DOHH2 (cell line): ENCODE measurements at regions not wholly inside any gene's neighbourhood (a gene's known extent, or its start where the extent isn't known, plus 50 kb on each side); places are given as distances from the start of the nearest gene placed in this dataset.
"Not testable (repeated sequence)": the region's sequence is repeated elsewhere in the genome, so short reads cannot be mapped to it uniquely, and the experiment has no call there.

Source experiments
- H3F3A ChIP-seq: fragments of 200-600 bp; sonication (generic), shearing (Covaris generic); 2 replicates; pipeline ENCODE4 v1.6.0; 2016; ENCODE audit warnings: antibody characterized with exemption, mild to moderate bottlenecking; ENCODE audit not compliant: control insufficient read depth, insufficient read depth
- H3K27ac ChIP-seq: fragments of 200-600 bp; sonication (generic); 2 replicates; pipeline ENCODE4 v1.5.1; 2014; ENCODE audit warnings: low read depth, mild to moderate bottlenecking, low read length, moderate library complexity
- H3K27me3 ChIP-seq: fragments of 200-600 bp; sonication (generic); 2 replicates; pipeline ENCODE4 v1.6.1; 2014; ENCODE audit warnings: mild to moderate bottlenecking, low read length, mixed read lengths; ENCODE audit not compliant: control insufficient read depth
- H3K36me3 ChIP-seq: fragments of 200-600 bp; sonication (generic); 2 replicates; pipeline ENCODE4 v1.6.1; 2014; ENCODE audit warnings: mild to moderate bottlenecking, low read length, moderate library complexity, mixed read lengths; ENCODE audit not compliant: control insufficient read depth
- H3K4me1 ChIP-seq: fragments of 200-600 bp; sonication (generic); 2 replicates; pipeline ENCODE4 v1.6.1; 2014; ENCODE audit warnings: mild to moderate bottlenecking, low read length, mixed read lengths; ENCODE audit not compliant: control insufficient read depth
- H3K4me2 ChIP-seq: fragments of 200-600 bp; sonication (generic); 2 replicates; pipeline ENCODE4 v1.6.0; 2014; ENCODE audit warnings: mild to moderate bottlenecking, low read length, moderate library complexity
- H3K4me3 ChIP-seq: fragments of 200-600 bp; sonication (generic); 2 replicates; pipeline ENCODE4 v1.5.1; 2014; ENCODE audit warnings: mild to moderate bottlenecking, low read length, mixed read lengths
- H3K79me2 ChIP-seq: fragments of 200-600 bp; sonication (generic); 2 replicates; pipeline ENCODE4 v1.6.1; 2014; ENCODE audit warnings: mild to moderate bottlenecking, low read length, mixed read lengths; ENCODE audit not compliant: control insufficient read depth
- H3K9me2 ChIP-seq: fragments of 200-600 bp; sonication (generic); replicated peaks from 2 replicates; pipeline ENCODE4 v1.6.1; 2014; ENCODE audit warnings: mild to moderate bottlenecking, low read length, mixed read lengths; ENCODE audit not compliant: control insufficient read depth
- H3K9me3 ChIP-seq: fragments of 200-600 bp; sonication (generic); 2 replicates; pipeline ENCODE4 v1.6.1; 2014; ENCODE audit warnings: antibody characterized with exemption, low read length, mixed read lengths; ENCODE audit not compliant: control insufficient read depth, insufficient read depth
- H4K20me1 ChIP-seq: fragments of 200-600 bp; sonication (generic); 2 replicates; pipeline ENCODE4 v1.6.0; 2014; ENCODE audit warnings: low read depth, mild to moderate bottlenecking, antibody characterized with exemption, low read length, moderate library complexity; ENCODE audit not compliant: control insufficient read depth, insufficient read depth
- CTCF ChIP-seq: fragments of 200-600 bp; sonication (generic); IDR thresholded peaks from one replicate; pipeline ENCODE4 v1.5.1; 2014; ENCODE audit warnings: antibody characterized with exemption, mild to moderate bottlenecking, low read depth, low read length; ENCODE audit not compliant: poor library complexity, severe bottlenecking
- EZH2phosphoT487 ChIP-seq: fragments of 200-600 bp; sonication (generic); IDR thresholded peaks from 2 replicates; pipeline ENCODE4 v1.6.1; 2017; ENCODE audit warnings: borderline replicate concordance, mild to moderate bottlenecking, antibody characterized with exemption, low read length, moderate library complexity, mixed read lengths

GRCh38 chr2:17135619-17136018 lies 382.6 kb downstream of the RAD51AP2 start:
- Histone ChIP-seq H3K4me1 (no peaks in the 10 kb centered on the region), H3K27me3 (no peaks in the 10 kb centered on the region), H3K27ac (no peak overlapping the region), H3K4me2 (no peak overlapping the region), H3K9me3 (no peaks in the 10 kb centered on the region), H3K36me3 (no peaks in the 10 kb centered on the region), H3F3A (no peaks in the 10 kb centered on the region), H3K9me2 (no peaks in the 10 kb centered on the region), H4K20me1 (no peaks in the 10 kb centered on the region), H3K4me3 (no peak overlapping the region), H3K79me2 (no peaks in the 10 kb centered on the region)
- TF ChIP-seq EZH2phosphoT487 = no peak
- no peak for TF ChIP-seq CTCF

- Histone ChIP-seq H3K27ac (no peak overlapping the region), H3K79me2 (no peaks in the 10 kb centered on the region), H3K4me2 (no peak overlapping the region), H4K20me1 (no peaks in the 10 kb centered on the region), H3K4me3 (no peak overlapping the region), H3K4me1 (no peaks in the 10 kb centered on the region), H3F3A (no peaks in the 10 kb centered on the region), H3K36me3 (no peaks in the 10 kb centered on the region), H3K27me3 (no peaks in the 10 kb centered on the region), H3K9me3 (no peaks in the 10 kb centered on the region), H3K9me2 (no peaks in the 10 kb centered on the region)
- TF ChIP-seq EZH2phosphoT487 (no peak), CTCF (no peak)
Measured at GRCh38 chr2:17133052-17133671, 385.1 kb downstream of the RAD51AP2 start.

GRCh38 chr2:17130627-17131026 lies 387.6 kb downstream of the RAD51AP2 start:
- H3K9me3 ChIP-seq, H3K79me2 ChIP-seq, H3K9me2 ChIP-seq, H3K4me2 ChIP-seq, H3K27ac ChIP-seq, H4K20me1 ChIP-seq, H3K27me3 ChIP-seq, H3K4me1 ChIP-seq, H3K36me3 ChIP-seq, H3F3A ChIP-seq, H3K4me3 ChIP-seq: not testable (repeated sequence)

GRCh38 chr2:17125989-17126620 lies 392.1 kb downstream of the RAD51AP2 start:
- H3K27ac ChIP-seq = no peak overlapping the region
- peaks cover 39% of the 10 kb centered on the region for H3K4me1 ChIP-seq
- H3K36me3 ChIP-seq = no peaks in the 10 kb centered on the region
- no peaks in the 10 kb centered on the region for H3K9me2 ChIP-seq
- TF ChIP-seq CTCF = no peak
- TF ChIP-seq EZH2phosphoT487 = no peak
- H3K9me3 ChIP-seq = no peaks in the 10 kb centered on the region
- no peak overlapping the region for H3K4me3 ChIP-seq
- no peaks in the 10 kb centered on the region for H3F3A ChIP-seq
- no peaks in the 10 kb centered on the region for H3K27me3 ChIP-seq
- H3K79me2 ChIP-seq = no peaks in the 10 kb centered on the region
- H3K4me2 ChIP-seq = peak overlapping the region; percentile 67; the same call in 1 of the 2 replicates
- no peaks in the 10 kb centered on the region for H4K20me1 ChIP-seq
